Heart right ventricle (tissue), 16 donors: ENCODE measurements at regions not wholly inside any gene's neighbourhood (a gene's known extent, or its start where the extent isn't known, plus 50 kb on each side); places are given as distances from the start of the nearest gene placed in this dataset.
A peak's percentile ranks its signal among the peaks of the same experiment; 100 is the strongest.

Experiments used
- ATAC-seq, 8 donors: fragments of 200-7000 bp; cut with Tn5 transposase; one replicate each; pipeline ENCODE4 v1.9.1; 2020; ENCODE audit warnings: mild to moderate bottlenecking in 8 of 8, moderate library complexity in 8 of 8, moderate number of reproducible peaks in 1 of 8
- DNase-seq, 2 donors: peaks; one replicate each; pipeline ENCODE4 v3.0.0-alpha.2; 2020
- H3K27ac ChIP-seq, 10 donors: fragments of 200-600 bp; sonication (generic) in 2 of 10; one replicate each; pipeline versions ENCODE4 v1.5.0 to v1.8.0; 2020 to 2022; ENCODE audit warnings: mild to moderate bottlenecking in 3 of 10
- H3K27me3 ChIP-seq, 7 donors: fragments of 200-600 bp; one replicate each; pipeline ENCODE4 v1.8.0; 2021 to 2022; ENCODE audit warnings: mild to moderate bottlenecking in 2 of 7
- H3K36me3 ChIP-seq, 9 donors: fragments of 200-600 bp; sonication (generic) in 1 of 9; one replicate each; pipeline versions ENCODE4 v1.5.0 to v1.8.0; 2020 to 2022; ENCODE audit warnings: mild to moderate bottlenecking in 2 of 9
- H3K4me1 ChIP-seq, 9 donors: fragments of 200-600 bp; sonication (generic) in 1 of 9; one replicate each; pipeline versions ENCODE4 v1.5.0 to v1.8.0; 2020 to 2022; ENCODE audit warnings: mild to moderate bottlenecking in 4 of 9
- H3K4me3 ChIP-seq, 10 donors: fragments of 200-600 bp; sonication (generic) in 2 of 10; one replicate each; pipeline versions ENCODE4 v1.5.0 to v1.8.0; 2020 to 2022; ENCODE audit warnings: mild to moderate bottlenecking in 7 of 10, moderate library complexity in 2 of 10
- H3K9me3 ChIP-seq, 11 donors: fragments of 200-600 bp in 10 of 11; sonication (generic) in 2 of 11; one replicate each; pipeline versions ENCODE4 v1.5.0 to v1.8.0; 2013 to 2022; ENCODE audit warnings: mild to moderate bottlenecking in 2 of 11, control low read depth in 1 of 11, moderate library complexity in 1 of 11
- WGBS, 2 donors: extraction: QIAGEN DNeasy Blood & Tissue Kit; methylation state at CpG; one replicate each; pipeline ENCODE4 v1.1.7; 2013; ENCODE audit warnings: inconsistent platforms in 1 of 2; 5-methylcytosine and 5-hydroxymethylcytosine counted together
- intact Hi-C, 10 donors: fragments of 100-400 bp; cut with DNase I; formaldehyde crosslinking; loops; one replicate each; pipeline versions ENCODE4 v1.11.1 to v1.14.2; 2022
- TF ChIP-seq, protein P1 (sequence below), 9 donors: fragments of 200-600 bp; sonication (generic) in 2 of 9; IDR thresholded peaks; one replicate each; pipeline versions ENCODE4 v1.5.0 to v1.8.0; 2021 to 2022; ENCODE audit warnings: antibody characterized with exemption in 9 of 9, mild to moderate bottlenecking in 5 of 9, moderate library complexity in 1 of 9
- donor health status: Arrhythmogenic right ventricular cardiomyopathy.
- donor health status: ischemic (EF 13 %, LVEDD 7.1; RV severe dilation, severe dysfunction).
- donor health status: healthy with polysubstance abuse.
- donor health status: DM: no; HTN: yes; CAD: no.
- donor health status: DM: no; HTN: no; CAD: no.
- donor health status: ischemic (EF 25% LVEDD 6.9; RV normal size, moderate dysfunction).
- donor health status: ischemic (EF 25% LVEDD 5.7; RV mildly dilated, moderate dysfunction).
- donor health status: healthy.
- donor health status: DM: yes; HTN: yes; CAD: no.
- donor health status: Ischemic cardiomyopathy.
- donor health status: ischemic (EF 35%, LVEDD 5.7; RV mildly dilated, moderate dysfunction).
- donor health status: nonischemic (EF 11% LVEDD 7.7; RV severe dilation, severe dysfunction).
- donor health status: DM: yes; HTN: yes; CAD: no.
- donor health status: PGD.
- donor health status: ischemic (EF 29% LVEDD 5.4; RV normal size, mild dysfunction).
- donor health status: nonischemic (EF 23%, LVEDD 6.1; RV moderate dilation, normal function).

GRCh38 chr14:34356264-34356654 is 105.8 kb downstream of the SPTSSA start:
- peak in 2 of 8 donors; percentile 32 to 76 for ATAC-seq
- Histone ChIP-seq H3K4me1 (peaks cover 0 to 15% (median 0%) of the 10 kb centered on the region in 9 donors), H3K27me3 (no peaks in the 10 kb centered on the region), H3K4me3 (no peak overlapping the region), H3K27ac (peak overlapping the region in 9 of 10 donors; percentile 33 to 75 (median 62)), H3K9me3 (no peaks in the 10 kb centered on the region), H3K36me3 (no peaks in the 10 kb centered on the region)
- DNase-seq: no peak
- TF ChIP-seq, protein P1, sequence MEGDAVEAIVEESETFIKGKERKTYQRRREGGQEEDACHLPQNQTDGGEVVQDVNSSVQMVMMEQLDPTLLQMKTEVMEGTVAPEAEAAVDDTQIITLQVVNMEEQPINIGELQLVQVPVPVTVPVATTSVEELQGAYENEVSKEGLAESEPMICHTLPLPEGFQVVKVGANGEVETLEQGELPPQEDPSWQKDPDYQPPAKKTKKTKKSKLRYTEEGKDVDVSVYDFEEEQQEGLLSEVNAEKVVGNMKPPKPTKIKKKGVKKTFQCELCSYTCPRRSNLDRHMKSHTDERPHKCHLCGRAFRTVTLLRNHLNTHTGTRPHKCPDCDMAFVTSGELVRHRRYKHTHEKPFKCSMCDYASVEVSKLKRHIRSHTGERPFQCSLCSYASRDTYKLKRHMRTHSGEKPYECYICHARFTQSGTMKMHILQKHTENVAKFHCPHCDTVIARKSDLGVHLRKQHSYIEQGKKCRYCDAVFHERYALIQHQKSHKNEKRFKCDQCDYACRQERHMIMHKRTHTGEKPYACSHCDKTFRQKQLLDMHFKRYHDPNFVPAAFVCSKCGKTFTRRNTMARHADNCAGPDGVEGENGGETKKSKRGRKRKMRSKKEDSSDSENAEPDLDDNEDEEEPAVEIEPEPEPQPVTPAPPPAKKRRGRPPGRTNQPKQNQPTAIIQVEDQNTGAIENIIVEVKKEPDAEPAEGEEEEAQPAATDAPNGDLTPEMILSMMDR (IDR thresholded peaks at IDR 0.05): no peak
- WGBS, 2 donors: 77 to 82% methylated on average over 4 of the region's 4 CpGs
- intact Hi-C loops: no loop called here

DNA sequence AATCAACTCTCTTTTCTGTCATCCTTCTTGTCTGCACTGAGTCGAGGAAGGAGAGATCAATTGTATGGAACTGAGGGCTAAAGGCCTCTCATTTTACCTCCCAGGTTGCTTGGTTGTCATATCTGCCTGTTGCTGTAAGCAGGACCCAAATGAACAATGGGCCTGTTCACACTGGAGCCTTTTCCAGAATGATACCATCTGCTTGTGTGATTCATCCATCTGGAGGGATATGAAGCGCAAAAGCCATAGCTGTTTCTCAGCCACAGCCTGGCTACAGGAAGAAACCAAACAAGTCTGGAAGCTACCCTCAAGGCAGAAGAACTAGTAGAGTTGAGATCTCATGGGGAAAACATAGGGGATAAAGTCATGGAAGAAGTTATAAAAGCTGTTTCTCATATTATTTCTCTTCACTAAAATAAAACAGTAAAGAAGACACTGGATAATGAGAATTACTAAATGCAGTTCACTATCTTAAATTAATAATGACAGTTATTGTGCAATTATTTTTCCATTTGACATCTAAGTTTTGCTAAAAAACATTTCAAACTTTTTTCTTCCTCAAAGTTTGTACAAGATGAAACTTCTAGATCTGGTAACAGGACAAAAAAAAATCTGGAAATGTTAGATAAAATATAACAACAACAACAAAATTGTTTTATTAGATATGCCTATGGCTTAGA is 106.3 kb downstream of the SPTSSA start:
- no peaks in the 10 kb centered on the region for H3K27me3 ChIP-seq
- intact Hi-C loops: no loop called here
- no peaks in the 10 kb centered on the region for H3K9me3 ChIP-seq
- no peak overlapping the region for H3K4me3 ChIP-seq
- peak overlapping the region in 9 of 10 donors; percentile 33 to 75 (median 62) for H3K27ac ChIP-seq
- peaks cover 0 to 15% (median 0%) of the 10 kb centered on the region in 9 donors for H3K4me1 ChIP-seq
- 65 to 74% methylated on average over 2 of the region's 2 CpGs for WGBS, 2 donors
- TF ChIP-seq, protein P1 (IDR thresholded peaks at IDR 0.05): no peak
- DNase-seq: peak in 1 of 2 donors; percentile 25
- H3K36me3 ChIP-seq: no peaks in the 10 kb centered on the region
- ATAC-seq: peak; percentile 67 to 90 (median 80)

GRCh38 chr14:34354556-34354955 is 107.5 kb downstream of the SPTSSA start:
- DNase-seq: no peak
- Histone ChIP-seq H3K36me3 (no peaks in the 10 kb centered on the region), H3K27ac (peak overlapping the region in 5 of 10 donors; percentile 57 to 75 (median 69)), H3K4me1 (peaks cover 0 to 12% (median 0%) of the 10 kb centered on the region in 9 donors), H3K9me3 (no peaks in the 10 kb centered on the region), H3K4me3 (no peak overlapping the region), H3K27me3 (no peaks in the 10 kb centered on the region)
- WGBS, 2 donors: 82 to 95% methylated on average over 3 of the region's 3 CpGs
- TF ChIP-seq, protein P1 (IDR thresholded peaks at IDR 0.05): no peak
- peak in 1 of 8 donors; percentile 34 for ATAC-seq
- intact Hi-C loops: no loop called here

DNA sequence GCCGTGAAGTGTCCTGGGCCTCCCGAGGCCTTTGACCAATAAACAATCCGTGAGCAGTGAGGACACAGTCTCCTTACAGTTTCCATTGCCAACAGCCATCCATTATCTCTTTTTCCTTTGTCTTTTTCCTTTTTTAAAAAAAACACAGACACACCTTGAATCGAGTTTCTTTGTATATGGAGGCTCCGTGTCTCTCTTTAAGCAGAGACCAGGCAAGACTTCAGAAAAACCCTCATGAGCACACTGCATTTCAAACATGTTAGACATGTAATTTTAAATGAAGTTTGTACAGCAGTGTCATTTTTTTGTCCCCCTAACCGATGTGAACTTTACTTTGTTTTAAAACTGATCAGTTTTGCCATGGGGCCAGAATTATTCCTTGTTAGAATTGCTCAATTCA is 111.1 kb downstream of the SPTSSA start:
- TF ChIP-seq, protein P1 (IDR thresholded peaks at IDR 0.05): no peak
- intact Hi-C loops: no loop called here
- WGBS, 2 donors: 78 to 92% methylated on average over 6 of the region's 6 CpGs
- no peaks in the 10 kb centered on the region for H3K36me3 ChIP-seq
- no peak overlapping the region for H3K4me3 ChIP-seq
- peaks cover 0 to 8% (median 0%) of the 10 kb centered on the region in 9 donors for H3K4me1 ChIP-seq
- H3K9me3 ChIP-seq: peaks cover 0 to 8% (median 0%) of the 10 kb centered on the region in 11 donors
- no peaks in the 10 kb centered on the region for H3K27me3 ChIP-seq
- H3K27ac ChIP-seq: no peak overlapping the region
- ATAC-seq (no peak), DNase-seq (no peak)
